SU-DHL-6 (cell line): ENCODE measurements at regions not wholly inside any gene's neighbourhood (a gene's known extent, or its start where the extent isn't known, plus 50 kb on each side); places are given as distances from the start of the nearest gene placed in this dataset.

ENCODE experiments used
- EZH2phosphoT487 ChIP-seq: fragments of 200-600 bp; sonication (generic), shearing (Covaris generic); conservative IDR thresholded peaks from 2 replicates; pipeline ENCODE4 v1.6.1; 2018; ENCODE audit warnings: mild to moderate bottlenecking, antibody characterized with exemption, low read length, moderate library complexity, mixed read lengths
- TF ChIP-seq, protein P1 (sequence below): fragments of 200-600 bp; sonication (generic); IDR thresholded peaks from one replicate; pipeline ENCODE4 v1.5.1; 2017; ENCODE audit warnings: antibody characterized with exemption, mild to moderate bottlenecking, low read length, moderate library complexity; ENCODE audit not compliant: insufficient read depth, poor library complexity, severe bottlenecking

DNA sequence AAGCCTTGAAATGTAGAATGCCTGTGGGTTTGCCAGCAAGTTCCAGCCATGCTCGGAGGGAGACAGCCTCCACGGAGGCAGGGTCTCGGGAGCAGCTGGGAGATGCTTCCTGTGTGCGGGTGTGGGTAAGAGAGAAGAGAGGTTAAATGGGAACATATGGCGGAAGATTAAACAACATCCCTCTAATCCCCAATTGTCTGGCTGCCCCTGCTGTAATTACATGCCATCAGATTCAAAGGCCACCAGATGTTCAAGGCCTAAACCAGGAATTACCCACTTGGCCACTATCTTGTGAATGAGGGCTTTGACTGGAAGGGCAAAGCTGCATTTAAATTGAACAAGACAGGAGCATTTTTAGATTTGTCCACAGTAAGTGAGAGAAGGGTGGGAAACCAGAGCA is 81.4 kb upstream of the BACE2 start:
- TF ChIP-seq, protein P1, sequence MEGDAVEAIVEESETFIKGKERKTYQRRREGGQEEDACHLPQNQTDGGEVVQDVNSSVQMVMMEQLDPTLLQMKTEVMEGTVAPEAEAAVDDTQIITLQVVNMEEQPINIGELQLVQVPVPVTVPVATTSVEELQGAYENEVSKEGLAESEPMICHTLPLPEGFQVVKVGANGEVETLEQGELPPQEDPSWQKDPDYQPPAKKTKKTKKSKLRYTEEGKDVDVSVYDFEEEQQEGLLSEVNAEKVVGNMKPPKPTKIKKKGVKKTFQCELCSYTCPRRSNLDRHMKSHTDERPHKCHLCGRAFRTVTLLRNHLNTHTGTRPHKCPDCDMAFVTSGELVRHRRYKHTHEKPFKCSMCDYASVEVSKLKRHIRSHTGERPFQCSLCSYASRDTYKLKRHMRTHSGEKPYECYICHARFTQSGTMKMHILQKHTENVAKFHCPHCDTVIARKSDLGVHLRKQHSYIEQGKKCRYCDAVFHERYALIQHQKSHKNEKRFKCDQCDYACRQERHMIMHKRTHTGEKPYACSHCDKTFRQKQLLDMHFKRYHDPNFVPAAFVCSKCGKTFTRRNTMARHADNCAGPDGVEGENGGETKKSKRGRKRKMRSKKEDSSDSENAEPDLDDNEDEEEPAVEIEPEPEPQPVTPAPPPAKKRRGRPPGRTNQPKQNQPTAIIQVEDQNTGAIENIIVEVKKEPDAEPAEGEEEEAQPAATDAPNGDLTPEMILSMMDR, result no peak
- TF ChIP-seq EZH2phosphoT487, result no peak
